ENCODE measurements at regions not wholly inside any gene's neighbourhood (a gene's known extent, or its start where the extent isn't known, plus 50 kb on each side); places are given as distances from the start of the nearest gene placed in this dataset.

GRCh38 chr15:29480949-29481348 is 211.3 kb upstream of the NSMCE3 start:
- no peak overlapping the region for H3K4ac ChIP-seq (ENCODE audit: low read depth, low read length)
- no peak overlapping the region for H3K23ac ChIP-seq (ENCODE audit: insufficient read length, low read depth, low read length)
- no peak overlapping the region for H3K9ac ChIP-seq (ENCODE audit: extremely low read depth, insufficient read length, low read length)
- H3K4me2 ChIP-seq (ENCODE audit: insufficient read depth, insufficient read length, low read length): no peak overlapping the region
- no peak overlapping the region for H3T11ph ChIP-seq (ENCODE audit: low read length)
- no peak overlapping the region for H2BK5ac ChIP-seq (ENCODE audit: insufficient read length, low read length)
- Mint-ChIP-seq H3K27me3 (ENCODE audit: low read depth) (no peaks in the 10 kb centered on the region), H3K4me1 (peaks cover 4 to 15% of the 10 kb centered on the region in 2 experiments; a peak in 3 of 4 replicates), H3K9me3 (no peaks in the 10 kb centered on the region; a peak in 1 of 5 replicates), H3K4me3 (no peak overlapping the region), H3K36me3 (ENCODE audit: insufficient read depth in 1 of 3, low read depth in 3 of 3) (no peaks in the 10 kb centered on the region), H3K27ac (no peak overlapping the region)
- no peak overlapping the region for H3K14ac ChIP-seq (ENCODE audit: insufficient read depth, low read length)
- H2AK5ac ChIP-seq (ENCODE audit: insufficient read length, low read length): no peak overlapping the region
- no peak overlapping the region for H2BK12ac ChIP-seq (ENCODE audit: insufficient read length, low read depth, low read length)
- no peak overlapping the region for H3K56ac ChIP-seq (ENCODE audit: insufficient read length, low read depth, low read length)
- H3K27ac ChIP-seq (ENCODE audit: insufficient read length, low read depth, low read length): no peak overlapping the region
- H3K79me2 ChIP-seq (ENCODE audit: insufficient read depth, low read length): peaks cover 1% of the 10 kb centered on the region; the same call in 1 of the 2 replicates
- no peak for DNase-seq
- TF ChIP-seq CTCF (conservative IDR thresholded peaks at IDR 0.05): no peak
- no peak overlapping the region for H4K8ac ChIP-seq (replicated peaks; ENCODE audit: insufficient read length, low read depth, low read length)
- H3K23me2 ChIP-seq (ENCODE audit: insufficient read length, low read depth, low read length, poor library complexity, severe bottlenecking): no peaks in the 10 kb centered on the region
- no peak overlapping the region for H3K18ac ChIP-seq (ENCODE audit: insufficient read length, low read depth, low read length)
- H3K4me1 ChIP-seq (ENCODE audit: insufficient read depth, low read length): peaks cover 4% of the 10 kb centered on the region; the same call in 1 of the 2 replicates
- H3K79me1 ChIP-seq (ENCODE audit: insufficient read depth, low read depth, low read length, poor library complexity, severe bottlenecking): no peaks in the 10 kb centered on the region
- no peak overlapping the region for H4K91ac ChIP-seq (ENCODE audit: insufficient read length, low read depth, low read length)
- H4K5ac ChIP-seq (ENCODE audit: insufficient read length, low read depth, low read length): no peak overlapping the region
- H2BK15ac ChIP-seq (ENCODE audit: low read depth, low read length): no peak overlapping the region
- no peak overlapping the region for H2AFZ ChIP-seq (ENCODE audit: low read length)
- peaks cover 2% of the 10 kb centered on the region for H4K20me1 ChIP-seq (ENCODE audit: control insufficient read depth, insufficient read depth, insufficient read length)
- no CpG with 5 or more reads among the region's 4 CpGs for WGBS (ENCODE audit: extremely low coverage, insufficient read length, low lambda C conversion rate)
- no peaks in the 10 kb centered on the region for H3K27me3 ChIP-seq (ENCODE audit: insufficient read depth, low read length)
- H3K9me3 ChIP-seq (ENCODE audit: control insufficient read depth, low read depth, low read length): no peaks in the 10 kb centered on the region
- H2BK20ac ChIP-seq (ENCODE audit: low read depth, low read length, poor library complexity, severe bottlenecking): no peak overlapping the region
- no peak overlapping the region for H2BK120ac ChIP-seq (ENCODE audit: low read depth, low read length, poor library complexity, severe bottlenecking)

Data from H9 (cell line).